NCI-H774 (cell line): ENCODE measurements at regions not wholly inside any gene's neighbourhood (a gene's known extent, or its start where the extent isn't known, plus 50 kb on each side); places are given as distances from the start of the nearest gene placed in this dataset.
"Not testable (repeated sequence)": the region's sequence is repeated elsewhere in the genome, so short reads cannot be mapped to it uniquely, and the experiment has no call there.

Source experiments
- DNase-seq: peaks from one replicate; lab custom pipeline; 2025; lab: John Stamatoyannopoulos, UW

- DNase-seq = no peak
Observed at GRCh38 chr1:181202986-181203555, 114.6 kb downstream of the IER5 start.

GRCh38 chr1:181204530-181204929, 116.0 kb downstream of the IER5 start:
- DNase-seq = no peak

DNA sequence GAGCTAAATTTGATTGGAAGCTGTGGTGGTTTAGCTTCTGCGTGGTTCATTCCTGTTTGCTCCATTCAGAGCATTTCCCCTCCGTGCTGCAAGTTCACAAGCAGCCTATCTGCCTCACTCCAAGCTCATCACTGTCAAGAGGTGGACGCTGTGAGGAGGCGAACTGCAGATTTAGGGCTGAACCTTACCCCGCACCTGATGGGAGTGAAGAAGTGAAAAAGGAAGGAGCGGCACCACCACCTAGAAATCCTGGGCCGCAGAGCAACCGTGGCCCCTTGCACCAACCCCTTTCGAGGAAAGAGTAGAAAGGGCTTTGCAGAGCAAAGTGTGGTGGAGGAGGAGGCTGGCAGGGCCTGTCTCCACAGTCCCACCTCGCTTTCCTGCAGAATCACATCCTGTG, 117.4 kb downstream of the IER5 start:
- no peak for DNase-seq

- DNase-seq = no peak
Observed at GRCh38 chr1:181206513-181206912, 118.0 kb downstream of the IER5 start.

GRCh38 chr1:181206979-181207790, 118.7 kb downstream of the IER5 start:
- no peak for DNase-seq

GRCh38 chr1:181208083-181208482, 119.6 kb downstream of the IER5 start:
- no peak for DNase-seq

GRCh38 chr1:181208967-181209366, 120.5 kb downstream of the IER5 start:
- DNase-seq = no peak

- no peak for DNase-seq
Observed at GRCh38 chr1:181213056-181213455, 124.6 kb downstream of the IER5 start.

GRCh38 chr1:181216591-181216994, 128.1 kb downstream of the IER5 start:
- DNase-seq = no peak

GRCh38 chr1:181219938-181220337, 131.4 kb downstream of the IER5 start:
- no peak for DNase-seq

DNA sequence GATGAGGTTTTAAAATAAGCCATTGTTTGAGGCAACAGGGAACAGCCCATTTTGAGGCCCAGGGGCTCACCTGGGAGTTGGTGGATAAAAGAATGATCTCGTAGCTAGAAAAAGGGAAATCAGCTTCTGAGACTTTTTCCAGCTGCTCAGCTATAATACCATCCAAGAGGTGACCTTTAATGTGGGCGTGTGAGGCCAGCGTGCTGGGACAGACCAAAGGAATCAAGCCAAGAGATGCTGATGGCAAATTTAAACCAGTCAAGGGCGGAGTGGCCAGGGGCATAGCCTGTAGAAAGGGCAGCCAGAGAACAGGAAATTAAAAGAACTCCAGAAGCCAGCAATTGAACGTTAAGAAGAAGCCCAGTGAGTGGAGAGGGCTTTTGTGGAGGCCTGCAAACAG, 132.6 kb downstream of the IER5 start:
- no peak for DNase-seq

DNA sequence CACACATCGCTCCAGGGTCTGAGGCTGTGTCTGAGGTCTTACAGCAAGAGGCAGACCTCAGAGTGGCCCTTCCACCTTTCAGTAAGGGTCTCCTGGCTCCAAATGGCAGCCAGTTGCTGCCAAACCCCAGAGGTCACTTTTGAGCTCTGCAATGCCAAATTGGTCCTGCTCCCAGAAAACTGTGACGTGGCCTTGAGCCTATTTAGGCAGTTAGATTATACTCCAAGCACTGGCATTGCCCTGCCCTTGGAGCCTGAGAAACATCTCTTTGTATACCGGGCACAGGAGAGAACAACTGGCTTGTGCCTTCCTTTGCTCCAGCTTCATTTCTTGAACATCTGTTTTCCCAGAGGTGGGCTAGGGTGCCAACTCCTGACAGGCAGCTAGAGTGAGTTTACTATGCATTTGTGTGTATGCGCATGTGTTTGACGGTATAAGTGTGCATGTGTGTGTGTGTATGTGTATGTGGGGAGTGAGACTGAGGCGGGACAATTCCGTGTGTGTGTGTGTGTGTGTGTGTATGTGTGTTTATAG, 134.5 kb downstream of the IER5 start:
- DNase-seq = no peak

DNA sequence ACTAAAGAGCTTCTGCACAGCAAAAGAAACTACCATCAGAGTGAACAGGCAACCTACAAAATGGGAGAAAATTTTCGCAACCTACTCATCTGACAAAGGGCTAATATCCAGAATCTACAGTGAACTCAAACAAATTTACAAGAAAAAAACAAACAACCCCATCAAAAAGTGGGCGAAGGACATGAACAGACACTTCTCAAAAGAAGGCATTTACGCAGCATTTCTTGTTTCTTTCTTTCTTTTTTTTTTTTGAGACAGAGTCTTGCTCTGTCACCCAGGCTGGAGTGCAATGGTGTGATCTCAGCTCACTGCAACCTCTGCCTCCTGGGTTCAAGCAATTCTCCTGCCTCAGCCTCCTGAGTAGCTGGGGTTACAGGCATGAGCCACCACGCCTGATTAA, 138.2 kb downstream of the IER5 start:
- not testable (repeated sequence) for DNase-seq

GRCh38 chr1:181239086-181239485, 150.6 kb downstream of the IER5 start:
- DNase-seq = no peak

- DNase-seq = not testable (repeated sequence)
Observed at GRCh38 chr1:181246320-181246719, 157.8 kb downstream of the IER5 start.

- not testable (repeated sequence) for DNase-seq
Observed at GRCh38 chr1:181248361-181248760, 159.9 kb downstream of the IER5 start.

DNA sequence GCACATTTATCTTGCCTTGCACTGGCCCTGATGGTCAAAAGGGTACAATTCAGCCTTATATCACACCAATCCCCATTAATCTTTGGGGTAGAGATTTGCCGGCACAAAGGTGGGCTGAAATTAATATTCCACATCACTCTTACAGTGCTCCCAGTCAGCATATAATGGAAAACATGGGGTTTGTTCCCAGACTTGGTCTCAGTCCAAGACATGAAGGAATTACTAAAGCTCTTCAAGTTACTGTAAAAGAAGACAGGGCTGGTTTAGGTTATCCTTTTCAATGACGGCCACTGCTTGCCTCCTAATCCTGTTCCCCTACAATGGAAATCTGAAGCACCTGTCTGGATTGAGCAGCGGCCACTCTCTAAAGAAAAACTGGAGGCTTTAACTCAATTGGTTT, 160.7 kb downstream of the IER5 start:
- no peak for DNase-seq

GRCh38 chr1:181250038-181250437, 161.5 kb downstream of the IER5 start:
- DNase-seq = no peak

DNA sequence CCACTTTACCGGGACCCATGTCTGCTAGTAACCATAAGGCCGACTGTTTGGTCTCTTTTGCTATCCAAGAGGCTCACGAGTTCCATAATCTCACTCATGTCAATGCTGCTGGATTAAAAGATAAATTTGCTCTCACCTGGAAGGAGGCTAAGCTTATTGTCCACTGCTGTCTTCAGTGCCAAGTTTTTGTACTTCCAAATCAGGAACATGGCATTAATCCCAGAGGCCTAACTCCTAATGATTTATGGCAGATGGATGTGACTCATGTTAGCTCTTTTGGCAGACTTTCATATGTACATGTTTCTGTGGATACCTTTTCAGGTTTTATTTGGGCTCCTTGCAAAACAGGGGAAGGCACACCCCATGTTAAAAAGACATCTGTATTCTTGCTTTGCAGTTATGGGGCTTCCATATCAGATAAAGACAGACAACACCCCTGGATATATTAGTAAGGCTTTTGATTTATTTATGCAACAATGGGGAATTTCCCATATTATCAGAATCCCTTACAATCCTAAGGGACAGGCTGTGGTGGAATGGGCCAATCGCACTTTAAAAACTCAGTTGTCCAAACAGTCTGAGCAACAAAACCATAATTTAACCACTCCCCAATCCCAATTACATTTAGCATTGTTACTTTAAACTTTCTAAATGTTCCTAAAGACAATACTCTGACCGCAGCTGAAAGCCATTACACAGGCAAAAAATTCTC, 162.7 kb downstream of the IER5 start:
- peak; percentile 63 for DNase-seq

DNA sequence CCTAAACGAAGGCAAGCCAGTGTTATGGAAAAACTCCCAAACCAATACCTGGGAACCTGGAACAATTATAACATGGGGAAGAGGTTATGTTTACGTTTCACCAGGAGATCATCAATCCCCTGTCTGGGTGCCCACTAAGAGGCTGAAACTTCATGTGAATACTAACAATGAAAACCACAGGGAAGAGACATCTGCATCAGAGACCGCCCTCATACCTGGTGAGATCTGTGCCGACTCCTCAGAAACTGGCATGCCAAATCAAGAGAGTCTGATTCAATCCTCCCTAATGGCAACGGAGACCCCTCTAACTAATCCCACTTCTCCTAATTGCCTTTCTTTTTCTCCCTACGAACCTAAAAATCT, 163.2 kb downstream of the IER5 start:
- no peak for DNase-seq

- DNase-seq = not testable (repeated sequence)
Observed at GRCh38 chr1:181253601-181254000, 165.1 kb downstream of the IER5 start.

GRCh38 chr1:181255270-181255929, 166.9 kb downstream of the IER5 start:
- DNase-seq = no peak
